22Rv1 (cell line): ENCODE measurements at regions not wholly inside any gene's neighbourhood (a gene's known extent, or its start where the extent isn't known, plus 50 kb on each side); places are given as distances from the start of the nearest gene placed in this dataset.

ENCODE experiments used
- ZFX ChIP-seq: fragments of 450-650 bp; IDR thresholded peaks from 2 replicates; pipeline ENCODE4 v1.6.1; 2017; ENCODE audit warnings: antibody characterized with exemption, borderline replicate concordance
- TF ChIP-seq, protein P1 (sequence below): fragments of 450-650 bp; IDR thresholded peaks from 2 replicates; pipeline ENCODE4 v1.5.1; 2017; ENCODE audit warnings: mild to moderate bottlenecking

- TF ChIP-seq, protein P1, sequence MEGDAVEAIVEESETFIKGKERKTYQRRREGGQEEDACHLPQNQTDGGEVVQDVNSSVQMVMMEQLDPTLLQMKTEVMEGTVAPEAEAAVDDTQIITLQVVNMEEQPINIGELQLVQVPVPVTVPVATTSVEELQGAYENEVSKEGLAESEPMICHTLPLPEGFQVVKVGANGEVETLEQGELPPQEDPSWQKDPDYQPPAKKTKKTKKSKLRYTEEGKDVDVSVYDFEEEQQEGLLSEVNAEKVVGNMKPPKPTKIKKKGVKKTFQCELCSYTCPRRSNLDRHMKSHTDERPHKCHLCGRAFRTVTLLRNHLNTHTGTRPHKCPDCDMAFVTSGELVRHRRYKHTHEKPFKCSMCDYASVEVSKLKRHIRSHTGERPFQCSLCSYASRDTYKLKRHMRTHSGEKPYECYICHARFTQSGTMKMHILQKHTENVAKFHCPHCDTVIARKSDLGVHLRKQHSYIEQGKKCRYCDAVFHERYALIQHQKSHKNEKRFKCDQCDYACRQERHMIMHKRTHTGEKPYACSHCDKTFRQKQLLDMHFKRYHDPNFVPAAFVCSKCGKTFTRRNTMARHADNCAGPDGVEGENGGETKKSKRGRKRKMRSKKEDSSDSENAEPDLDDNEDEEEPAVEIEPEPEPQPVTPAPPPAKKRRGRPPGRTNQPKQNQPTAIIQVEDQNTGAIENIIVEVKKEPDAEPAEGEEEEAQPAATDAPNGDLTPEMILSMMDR, result no peak
- TF ChIP-seq ZFX, result no peak
These were observed 156.7 kb upstream of the ATP11B start for GRCh38 chr3:182636646-182637045.
